ENCODE measurements at regions not wholly inside any gene's neighbourhood (a gene's known extent, or its start where the extent isn't known, plus 50 kb on each side); places are given as distances from the start of the nearest gene placed in this dataset.
"Not testable (repeated sequence)": the region's sequence is repeated elsewhere in the genome, so short reads cannot be mapped to it uniquely, and the experiment has no call there.

GRCh38 chr13:61575973-61576372, 160.3 kb upstream of the PCDH20 start:
- no peak overlapping the region for H3K27ac ChIP-seq
- TF ChIP-seq, protein P1, sequence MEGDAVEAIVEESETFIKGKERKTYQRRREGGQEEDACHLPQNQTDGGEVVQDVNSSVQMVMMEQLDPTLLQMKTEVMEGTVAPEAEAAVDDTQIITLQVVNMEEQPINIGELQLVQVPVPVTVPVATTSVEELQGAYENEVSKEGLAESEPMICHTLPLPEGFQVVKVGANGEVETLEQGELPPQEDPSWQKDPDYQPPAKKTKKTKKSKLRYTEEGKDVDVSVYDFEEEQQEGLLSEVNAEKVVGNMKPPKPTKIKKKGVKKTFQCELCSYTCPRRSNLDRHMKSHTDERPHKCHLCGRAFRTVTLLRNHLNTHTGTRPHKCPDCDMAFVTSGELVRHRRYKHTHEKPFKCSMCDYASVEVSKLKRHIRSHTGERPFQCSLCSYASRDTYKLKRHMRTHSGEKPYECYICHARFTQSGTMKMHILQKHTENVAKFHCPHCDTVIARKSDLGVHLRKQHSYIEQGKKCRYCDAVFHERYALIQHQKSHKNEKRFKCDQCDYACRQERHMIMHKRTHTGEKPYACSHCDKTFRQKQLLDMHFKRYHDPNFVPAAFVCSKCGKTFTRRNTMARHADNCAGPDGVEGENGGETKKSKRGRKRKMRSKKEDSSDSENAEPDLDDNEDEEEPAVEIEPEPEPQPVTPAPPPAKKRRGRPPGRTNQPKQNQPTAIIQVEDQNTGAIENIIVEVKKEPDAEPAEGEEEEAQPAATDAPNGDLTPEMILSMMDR (conservative IDR thresholded peaks at IDR 0.05): no peak

DNA sequence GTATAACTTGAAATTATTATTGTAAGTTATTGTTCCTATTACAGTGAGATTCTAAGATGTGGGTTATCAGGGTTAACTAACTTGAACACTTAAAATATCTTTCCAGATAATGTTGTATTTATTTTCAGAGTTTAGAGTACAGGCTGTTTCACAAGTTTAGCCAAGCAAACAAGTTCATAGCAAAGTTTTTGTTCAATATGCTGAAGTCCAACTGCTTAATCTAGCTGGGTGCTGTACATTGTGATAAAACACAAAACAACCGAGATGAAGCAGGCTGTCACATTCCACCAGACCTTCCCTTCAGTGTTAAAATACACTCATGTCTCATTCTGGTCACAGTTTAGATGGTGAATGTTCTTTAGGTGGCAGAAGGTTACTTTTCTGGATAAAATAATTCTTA, 148.0 kb upstream of the PCDH20 start:
- no peak overlapping the region for H3K27ac ChIP-seq
- TF ChIP-seq, protein P1 (conservative IDR thresholded peaks at IDR 0.05): no peak

- H3K27ac ChIP-seq: no peak overlapping the region
- TF ChIP-seq, protein P1 (conservative IDR thresholded peaks at IDR 0.05): no peak
Observed at GRCh38 chr13:61546911-61547310, 131.3 kb upstream of the PCDH20 start.

GRCh38 chr13:61546413-61546812, 130.8 kb upstream of the PCDH20 start:
- H3K27ac ChIP-seq: no peak overlapping the region
- TF ChIP-seq, protein P1 (conservative IDR thresholded peaks at IDR 0.05): no peak

DNA sequence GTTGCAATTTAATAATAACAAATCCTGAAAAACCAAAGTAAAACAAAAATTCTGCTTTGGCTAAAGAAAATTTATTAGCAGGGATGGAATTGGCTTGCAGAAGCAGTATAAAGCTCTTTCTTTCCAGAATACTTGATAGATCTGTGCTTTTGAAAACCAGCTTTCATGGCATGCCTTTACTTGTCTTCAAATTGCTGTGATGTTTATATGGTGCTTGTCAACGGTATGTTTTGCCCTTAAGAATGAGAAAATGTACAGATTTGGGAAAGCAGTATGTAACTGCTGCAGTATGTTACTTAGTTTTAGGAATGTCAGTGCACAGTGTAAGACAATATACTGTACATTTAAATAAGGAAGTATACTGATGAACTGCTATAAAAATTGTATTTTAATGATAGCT, 120.8 kb upstream of the PCDH20 start:
- TF ChIP-seq, protein P1 (conservative IDR thresholded peaks at IDR 0.05): no peak
- no peak overlapping the region for H3K27ac ChIP-seq

- no peak overlapping the region for H3K27ac ChIP-seq
- TF ChIP-seq, protein P1 (conservative IDR thresholded peaks at IDR 0.05): no peak
Observed at GRCh38 chr13:61531383-61532065, 115.9 kb upstream of the PCDH20 start.

- not testable (repeated sequence) for H3K27ac ChIP-seq
Observed at GRCh38 chr13:61519214-61519613, 103.6 kb upstream of the PCDH20 start.

DNA sequence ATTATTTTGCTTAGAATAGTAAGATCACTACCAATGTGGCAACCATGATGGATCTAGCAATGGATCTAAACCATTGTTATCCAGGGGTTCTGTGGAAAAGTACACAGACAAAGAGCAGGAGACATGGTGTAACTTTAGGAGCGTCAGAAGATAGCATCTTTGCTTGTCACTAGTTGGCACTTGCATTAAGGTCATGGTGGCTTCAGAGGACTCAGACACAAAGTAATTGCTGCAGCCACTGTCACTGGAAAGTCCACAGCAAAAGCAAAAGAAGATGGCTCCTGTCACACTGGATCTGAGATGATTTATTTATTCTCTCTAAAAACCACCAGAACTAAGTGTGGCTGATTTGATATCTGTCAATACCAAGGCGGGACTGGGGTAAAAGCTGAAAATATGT, 93.3 kb upstream of the PCDH20 start:
- TF ChIP-seq, protein P1 (conservative IDR thresholded peaks at IDR 0.05): no peak

More for the DNA sequence above, 93.3 kb upstream of the PCDH20 start:
- H3K27ac ChIP-seq: no peak overlapping the region
